ENCODE measurements at regions not wholly inside any gene's neighbourhood (a gene's known extent, or its start where the extent isn't known, plus 50 kb on each side); places are given as distances from the start of the nearest gene placed in this dataset.

DNA sequence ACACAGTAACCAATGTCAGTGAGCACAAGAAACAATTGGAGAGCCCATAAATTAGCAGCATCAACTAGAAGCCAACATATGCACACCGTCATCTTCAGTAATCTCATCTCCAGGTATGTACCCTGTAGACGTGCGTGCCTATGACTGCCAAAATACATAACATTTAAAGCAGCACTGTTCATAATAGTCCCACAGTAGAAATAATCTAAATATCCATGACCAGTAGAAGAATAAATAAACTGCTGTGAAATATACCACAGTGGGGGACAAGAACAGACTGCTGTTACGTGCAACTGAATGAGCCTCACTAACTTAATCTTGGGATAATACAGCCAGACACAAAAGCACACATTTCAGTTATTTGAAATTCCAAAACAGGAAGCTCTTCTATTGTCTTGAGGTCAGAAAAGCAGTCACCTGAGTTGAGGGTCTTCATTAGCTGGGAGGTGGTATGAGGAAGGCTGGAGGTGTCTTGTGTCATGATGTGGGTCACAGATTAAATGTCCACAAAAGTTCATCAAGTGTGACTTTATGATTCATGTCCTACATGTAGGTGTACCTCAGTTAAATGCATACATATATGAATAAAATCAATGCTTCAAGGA lies 454.2 kb upstream of the AKR1E2 start:
- no peaks in the 10 kb centered on the region for H3K79me2 ChIP-seq (ENCODE audit: control insufficient read depth, insufficient read depth, low read length)
- no peak for DNase-seq (ENCODE audit: extremely low read depth in 1 of 4, low spot score in 3 of 4)
- H3K9me1 ChIP-seq (ENCODE audit: control insufficient read depth, insufficient read depth, low read length) = no peaks in the 10 kb centered on the region
- no peaks in the 10 kb centered on the region for H3K36me3 ChIP-seq (ENCODE audit: control insufficient read depth, insufficient read depth, low read length)
- H3K27ac ChIP-seq (ENCODE audit: extremely low read depth, low read depth, low read length) = no peak overlapping the region
- no peaks in the 10 kb centered on the region for H3K4me1 ChIP-seq (replicated peaks in 1 of 2; ENCODE audit: control insufficient read depth in 2 of 2, insufficient read depth in 2 of 2, low read length in 2 of 2)
- intact Hi-C loops (cut with micrococcal nuclease) (no loop called here), in situ Hi-C loops (cut with MboI) (no loop called here)
- H3K4me3 ChIP-seq = no peak overlapping the region
- TF ChIP-seq MECOM (CRISPR knock-in tag; IDR thresholded peaks at IDR 0.05) (no peak), NCOR1 (IDR thresholded peaks at IDR 0.05) (no peak), NR4A1 (CRISPR knock-in tag; IDR thresholded peaks at IDR 0.05) (no peak), NR4A1 (tag; IDR thresholded peaks at IDR 0.05) (no peak), FOXA3 (CRISPR knock-in tag; conservative IDR thresholded peaks at IDR 0.05 in 1 of 2, IDR thresholded peaks at IDR 0.05 in 1 of 2) (no peak), ZNF408 (CRISPR knock-in tag; IDR thresholded peaks at IDR 0.05; ENCODE audit: low read depth) (no peak), ZFPM2 (CRISPR knock-in tag; IDR thresholded peaks at IDR 0.05) (no peak), KDM5B (IDR thresholded peaks at IDR 0.05; ENCODE audit: insufficient replicate concordance, low read depth, low read length) (no peak), SPI1 (IDR thresholded peaks at IDR 0.05; ENCODE audit: borderline replicate concordance, low read depth, low read length) (no peak)
- TF ChIP-seq, protein P1, sequence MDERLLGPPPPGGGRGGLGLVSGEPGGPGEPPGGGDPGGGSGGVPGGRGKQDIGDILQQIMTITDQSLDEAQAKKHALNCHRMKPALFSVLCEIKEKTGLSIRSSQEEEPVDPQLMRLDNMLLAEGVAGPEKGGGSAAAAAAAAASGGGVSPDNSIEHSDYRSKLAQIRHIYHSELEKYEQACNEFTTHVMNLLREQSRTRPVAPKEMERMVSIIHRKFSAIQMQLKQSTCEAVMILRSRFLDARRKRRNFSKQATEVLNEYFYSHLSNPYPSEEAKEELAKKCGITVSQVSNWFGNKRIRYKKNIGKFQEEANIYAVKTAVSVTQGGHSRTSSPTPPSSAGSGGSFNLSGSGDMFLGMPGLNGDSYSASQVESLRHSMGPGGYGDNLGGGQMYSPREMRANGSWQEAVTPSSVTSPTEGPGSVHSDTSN (CRISPR knock-in tag; IDR thresholded peaks at IDR 0.05; ENCODE audit: low read depth) = no peak
- TF ChIP-seq, protein P1 (tag; conservative IDR thresholded peaks at IDR 0.05; ENCODE audit: low read depth) = no peak
- TF ChIP-seq, protein P2, sequence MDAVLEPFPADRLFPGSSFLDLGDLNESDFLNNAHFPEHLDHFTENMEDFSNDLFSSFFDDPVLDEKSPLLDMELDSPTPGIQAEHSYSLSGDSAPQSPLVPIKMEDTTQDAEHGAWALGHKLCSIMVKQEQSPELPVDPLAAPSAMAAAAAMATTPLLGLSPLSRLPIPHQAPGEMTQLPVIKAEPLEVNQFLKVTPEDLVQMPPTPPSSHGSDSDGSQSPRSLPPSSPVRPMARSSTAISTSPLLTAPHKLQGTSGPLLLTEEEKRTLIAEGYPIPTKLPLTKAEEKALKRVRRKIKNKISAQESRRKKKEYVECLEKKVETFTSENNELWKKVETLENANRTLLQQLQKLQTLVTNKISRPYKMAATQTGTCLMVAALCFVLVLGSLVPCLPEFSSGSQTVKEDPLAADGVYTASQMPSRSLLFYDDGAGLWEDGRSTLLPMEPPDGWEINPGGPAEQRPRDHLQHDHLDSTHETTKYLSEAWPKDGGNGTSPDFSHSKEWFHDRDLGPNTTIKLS (IDR thresholded peaks at IDR 0.05; ENCODE audit: borderline replicate concordance, low read depth) = no peak
- no peaks in the 10 kb centered on the region for H3K27me3 ChIP-seq (ENCODE audit: control insufficient read depth in 2 of 2, insufficient read depth in 2 of 2, low read length in 2 of 2)
- FAIRE-seq = no peak
- CTCF ChIA-PET (ENCODE audit: low intra/inter-chr PET ratio) = no interaction called here
- H4K20me1 ChIP-seq (replicated peaks; ENCODE audit: control insufficient read depth, insufficient read depth, low read length) = no peaks in the 10 kb centered on the region
- no TSS peak for BruUV-seq (replicated peaks)
- no peaks in the 10 kb centered on the region for H3K9me3 ChIP-seq (replicated peaks; ENCODE audit: control insufficient read depth, insufficient read depth, low read depth, low read length)
- ATAC-seq = no peak
- POLR2A ChIA-PET = no interaction called here
- WGBS (ENCODE audit: insufficient coverage, low coverage, missing lambda C conversion rate) = 0% methylated on average over 4 of the region's 4 CpGs
- no peak overlapping the region for H3K4me2 ChIP-seq (ENCODE audit: insufficient read depth, low read length)
- no peak overlapping the region for H2AFZ ChIP-seq (ENCODE audit: low read depth, low read length)
- no peak overlapping the region for H3K9ac ChIP-seq (ENCODE audit: insufficient read depth in 1 of 2, low read depth in 2 of 2, low read length in 2 of 2)

Data from K562 (cell line).